Lower leg skin (tissue), 4 donors: ENCODE measurements at regions not wholly inside any gene's neighbourhood (a gene's known extent, or its start where the extent isn't known, plus 50 kb on each side); places are given as distances from the start of the nearest gene placed in this dataset.
"Not testable (repeated sequence)": the region's sequence is repeated elsewhere in the genome, so short reads cannot be mapped to it uniquely, and the experiment has no call there.

Experiments
- DNase-seq, 2 donors: peaks; one replicate each; pipeline ENCODE4 v3.0.0-alpha.2; 2019; ENCODE audit warnings: low spot score in 2 of 2
- H3K4me3 ChIP-seq: fragments of 200-600 bp; sonication (generic); 2 replicates; pipeline ENCODE4 v1.5.1; 2017; ENCODE audit warnings: mild to moderate bottlenecking, low read depth; ENCODE audit not compliant: poor library complexity, severe bottlenecking
- POLR2A ChIP-seq, 2 donors: fragments of 450-650 bp; IDR thresholded peaks; one replicate each; pipeline ENCODE4 v1.6.1; 2016 to 2017; ENCODE audit warnings: antibody characterized with exemption in 2 of 2, mild to moderate bottlenecking in 1 of 2, moderate library complexity in 1 of 2
- WGBS, 2 donors: methylation state at CpG; one replicate each; pipeline ENCODE4 v1.1.5; 2018; 5-methylcytosine and 5-hydroxymethylcytosine counted together
- intact Hi-C: fragments of 100-400 bp; cut with DNase I; formaldehyde crosslinking; loops from one replicate; pipeline ENCODE4 v1.15.0; 2023; ENCODE audit warnings: low total_unique reads
- TF ChIP-seq, protein P1 (sequence below), 3 donors: fragments of 450-650 bp; IDR thresholded peaks; one replicate each; pipeline ENCODE4 v1.5.1; 2016; ENCODE audit warnings: antibody characterized with exemption in 3 of 3, mild to moderate bottlenecking in 3 of 3, moderate library complexity in 2 of 3

DNA sequence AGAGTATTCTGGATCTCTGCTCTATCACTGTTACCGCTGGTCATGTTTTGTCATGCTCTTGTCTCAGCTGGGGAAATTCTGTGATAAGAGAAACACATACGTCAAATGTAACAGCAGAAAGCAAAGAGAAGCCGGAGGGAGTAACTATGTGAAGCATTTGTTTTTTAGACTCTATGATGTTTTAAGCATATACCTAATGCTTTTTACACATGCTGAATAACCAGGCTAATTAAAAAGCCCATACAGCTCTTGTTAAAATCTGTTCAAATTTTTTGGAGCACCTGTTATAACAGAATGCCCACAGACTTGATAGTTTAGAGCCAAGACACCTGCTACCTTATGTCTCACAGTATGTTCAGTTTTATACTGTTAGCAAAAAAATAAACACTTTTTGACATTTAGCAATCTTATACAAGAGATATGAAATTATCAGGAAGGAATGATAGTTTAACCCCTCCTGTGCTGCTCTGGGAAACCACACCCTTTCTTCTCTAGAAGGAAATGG lies 92.3 kb upstream of the TANK start:
- 55 to 58% methylated on average over 3 of the region's 3 CpGs for WGBS, 2 donors
- TF ChIP-seq, protein P1, sequence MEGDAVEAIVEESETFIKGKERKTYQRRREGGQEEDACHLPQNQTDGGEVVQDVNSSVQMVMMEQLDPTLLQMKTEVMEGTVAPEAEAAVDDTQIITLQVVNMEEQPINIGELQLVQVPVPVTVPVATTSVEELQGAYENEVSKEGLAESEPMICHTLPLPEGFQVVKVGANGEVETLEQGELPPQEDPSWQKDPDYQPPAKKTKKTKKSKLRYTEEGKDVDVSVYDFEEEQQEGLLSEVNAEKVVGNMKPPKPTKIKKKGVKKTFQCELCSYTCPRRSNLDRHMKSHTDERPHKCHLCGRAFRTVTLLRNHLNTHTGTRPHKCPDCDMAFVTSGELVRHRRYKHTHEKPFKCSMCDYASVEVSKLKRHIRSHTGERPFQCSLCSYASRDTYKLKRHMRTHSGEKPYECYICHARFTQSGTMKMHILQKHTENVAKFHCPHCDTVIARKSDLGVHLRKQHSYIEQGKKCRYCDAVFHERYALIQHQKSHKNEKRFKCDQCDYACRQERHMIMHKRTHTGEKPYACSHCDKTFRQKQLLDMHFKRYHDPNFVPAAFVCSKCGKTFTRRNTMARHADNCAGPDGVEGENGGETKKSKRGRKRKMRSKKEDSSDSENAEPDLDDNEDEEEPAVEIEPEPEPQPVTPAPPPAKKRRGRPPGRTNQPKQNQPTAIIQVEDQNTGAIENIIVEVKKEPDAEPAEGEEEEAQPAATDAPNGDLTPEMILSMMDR (IDR thresholded peaks at IDR 0.05), result no peak
- no peak for TF ChIP-seq POLR2A (IDR thresholded peaks at IDR 0.05)
- DNase-seq, result no peak
- intact Hi-C loops, result no loop called here
- H3K4me3 ChIP-seq, result no peak overlapping the region

DNA sequence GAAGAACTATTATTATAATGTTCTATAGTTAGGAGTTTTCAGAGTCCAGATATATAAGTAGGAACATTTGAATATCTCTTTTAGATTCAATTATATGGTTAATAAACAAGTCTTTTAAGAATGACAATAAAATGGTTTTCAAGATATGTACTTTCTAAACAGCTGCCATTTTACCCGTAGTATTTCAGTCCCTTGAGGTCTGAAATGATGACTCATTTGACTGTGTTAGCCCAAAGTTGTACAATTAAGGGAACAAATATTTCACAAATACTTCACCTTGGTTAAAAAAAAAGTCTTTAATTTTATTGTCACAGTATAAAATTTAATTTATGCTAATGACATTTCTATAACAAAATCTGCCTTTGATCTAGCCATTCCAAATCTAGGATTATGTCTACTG lies 91.6 kb upstream of the TANK start:
- 14 to 21% methylated on average over 1 of the region's 1 CpG for WGBS, 2 donors
- intact Hi-C loops, result no loop called here
- no peak for TF ChIP-seq POLR2A (IDR thresholded peaks at IDR 0.05)
- TF ChIP-seq, protein P1 (IDR thresholded peaks at IDR 0.05), result no peak
- DNase-seq, result no peak
- no peak overlapping the region for H3K4me3 ChIP-seq

GRCh38 chr2:161070693-161071479 lies 89.3 kb upstream of the TANK start:
- 80 to 92% methylated on average over 1 of the region's 1 CpG for WGBS, 2 donors
- no peak for DNase-seq
- intact Hi-C loops, result no loop called here
- H3K4me3 ChIP-seq, result no peak overlapping the region
- TF ChIP-seq, protein P1 (IDR thresholded peaks at IDR 0.05), result no peak
- TF ChIP-seq POLR2A (IDR thresholded peaks at IDR 0.05), result no peak

DNA sequence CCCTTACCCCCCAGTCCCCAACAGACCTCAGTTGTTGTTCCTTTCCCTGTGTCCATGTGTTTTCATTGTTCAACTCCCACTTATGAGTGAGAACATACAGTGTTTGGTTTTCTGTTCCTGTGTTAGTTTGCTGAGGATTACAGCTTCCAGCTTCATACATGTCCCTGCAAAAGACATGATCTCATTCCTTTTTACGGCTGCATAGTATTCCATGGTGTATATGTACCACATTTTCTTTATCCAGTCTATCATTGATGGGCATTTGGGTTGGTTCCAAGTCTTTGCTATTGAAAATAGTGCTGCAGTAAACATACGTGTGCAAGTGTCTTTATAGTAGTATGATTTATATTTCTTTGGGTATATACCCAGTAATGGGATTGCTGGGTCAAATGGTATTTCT lies 87.8 kb upstream of the TANK start:
- intact Hi-C loops, DNase-seq, H3K4me3 ChIP-seq: not testable (repeated sequence)
- 92 to 95% methylated on average over 2 of the region's 2 CpGs for WGBS, 2 donors

DNA sequence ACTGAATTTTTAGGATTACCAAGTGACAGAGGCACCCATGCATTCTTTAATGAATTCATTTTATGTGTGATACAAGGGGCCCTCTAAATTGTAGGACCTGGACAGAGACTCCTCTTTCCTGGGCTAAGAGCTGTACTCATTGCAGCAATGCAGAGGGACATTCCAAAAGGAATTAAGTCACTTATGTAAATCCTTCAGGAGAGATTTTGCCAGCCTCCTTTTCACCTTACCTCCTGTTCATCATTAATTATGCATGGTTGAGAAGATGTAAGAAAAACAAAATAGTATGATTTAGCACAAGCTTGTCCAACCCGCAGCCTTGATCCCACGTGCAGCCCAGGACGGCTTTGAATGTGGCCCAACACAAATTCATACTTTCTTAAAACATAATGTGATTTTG lies 84.5 kb upstream of the TANK start:
- H3K4me3 ChIP-seq, result no peak overlapping the region
- TF ChIP-seq, protein P1 (IDR thresholded peaks at IDR 0.05), result no peak
- no peak for TF ChIP-seq POLR2A (IDR thresholded peaks at IDR 0.05)
- 89 to 95% methylated on average over 3 of the region's 3 CpGs for WGBS, 2 donors
- DNase-seq, result no peak
- intact Hi-C loops, result no loop called here

DNA sequence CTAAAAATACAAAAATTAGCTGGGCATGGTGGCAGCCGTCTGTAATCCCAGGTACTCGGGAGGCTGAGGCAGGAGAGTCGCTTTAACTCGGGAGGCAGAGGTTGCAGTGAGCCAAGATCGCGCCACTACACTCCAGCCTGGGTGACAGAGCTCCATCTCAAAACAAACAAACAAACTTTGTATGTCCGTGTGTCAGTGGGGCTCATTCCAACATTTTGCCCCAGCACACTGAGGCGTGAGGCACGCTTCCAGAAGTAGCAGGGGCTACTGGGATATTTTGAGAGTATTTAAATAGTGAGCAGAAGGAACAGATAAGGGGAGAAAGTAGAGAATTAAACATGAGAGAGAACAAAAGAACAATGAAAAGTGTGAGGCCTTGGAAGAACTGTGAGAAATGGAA lies 83.3 kb upstream of the TANK start:
- no peak overlapping the region for H3K4me3 ChIP-seq
- TF ChIP-seq, protein P1 (IDR thresholded peaks at IDR 0.05), result no peak
- no peak for TF ChIP-seq POLR2A (IDR thresholded peaks at IDR 0.05)
- intact Hi-C loops, result no loop called here
- no peak for DNase-seq
- 80 to 86% methylated on average over 9 of the region's 9 CpGs for WGBS, 2 donors
